Ishikawa (cell line): ENCODE measurements at regions not wholly inside any gene's neighbourhood (a gene's known extent, or its start where the extent isn't known, plus 50 kb on each side); places are given as distances from the start of the nearest gene placed in this dataset.

ENCODE experiments used
- CEBPB ChIP-seq: IDR thresholded peaks from 2 replicates; pipeline ENCODE4 v1.6.1; 2012
- CREB1 ChIP-seq: IDR thresholded peaks from 2 replicates; pipeline ENCODE4 v1.6.1; 2012; ENCODE audit warnings: low read depth
- EGR1 ChIP-seq: IDR thresholded peaks from 2 replicates; pipeline ENCODE4 v1.6.1; 2012
- EP300 ChIP-seq: IDR thresholded peaks from 2 replicates; pipeline ENCODE4 v1.6.1; 2012; ENCODE audit warnings: borderline replicate concordance
- FOXM1 ChIP-seq: IDR thresholded peaks from 2 replicates; pipeline ENCODE4 v1.6.1; 2012; ENCODE audit warnings: low read depth, borderline replicate concordance
- NFIC ChIP-seq: IDR thresholded peaks from 2 replicates; pipeline ENCODE4 v1.6.1; 2012
- RAD21 ChIP-seq: IDR thresholded peaks from 2 replicates; pipeline ENCODE4 v1.6.1; 2012; ENCODE audit warnings: low read depth
- TAF1 ChIP-seq: IDR thresholded peaks from 2 replicates; pipeline ENCODE4 v1.6.1; 2012; ENCODE audit warnings: low read depth, mild to moderate bottlenecking
- TCF12 ChIP-seq: IDR thresholded peaks from 2 replicates; pipeline ENCODE4 v1.6.1; 2012; ENCODE audit warnings: low read depth
- YY1 ChIP-seq: IDR thresholded peaks from 2 replicates; pipeline ENCODE4 v1.6.1; 2012; ENCODE audit warnings: low read depth
- TF ChIP-seq, protein P1 (sequence below): IDR thresholded peaks from 2 replicates; pipeline ENCODE4 v1.6.1; 2012
- TF ChIP-seq, protein P2 (sequence below): IDR thresholded peaks from 2 replicates; pipeline ENCODE4 v1.6.1; 2012; ENCODE audit warnings: low read depth, mild to moderate bottlenecking
- TF ChIP-seq, protein P3 (sequence below): IDR thresholded peaks from 2 replicates; pipeline ENCODE4 v1.6.1; 2012

DNA sequence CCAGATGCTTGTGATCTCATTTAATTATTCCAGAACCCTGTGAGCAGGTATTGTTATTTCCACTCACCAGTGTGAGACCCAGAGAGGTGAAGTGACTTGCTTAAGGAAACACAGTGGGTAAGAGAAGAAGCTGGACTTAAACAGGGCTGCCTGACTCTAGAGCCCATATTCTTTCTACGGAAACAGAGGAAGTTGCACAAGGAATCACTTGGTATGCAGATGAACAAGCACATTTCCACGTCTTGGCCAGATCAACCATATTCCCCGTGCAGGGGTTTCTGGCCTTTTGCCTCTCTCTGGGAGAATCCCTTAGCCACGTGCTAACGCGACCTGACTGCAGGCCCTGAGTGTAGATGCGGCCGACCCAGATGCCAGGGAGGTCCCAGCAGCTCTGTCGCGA is 195.5 kb upstream of the ATP6AP2 start:
- TF ChIP-seq YY1 = no peak
- TF ChIP-seq, protein P1, sequence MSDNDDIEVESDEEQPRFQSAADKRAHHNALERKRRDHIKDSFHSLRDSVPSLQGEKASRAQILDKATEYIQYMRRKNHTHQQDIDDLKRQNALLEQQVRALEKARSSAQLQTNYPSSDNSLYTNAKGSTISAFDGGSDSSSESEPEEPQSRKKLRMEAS = no peak
- TF ChIP-seq RAD21 = no peak
- no peak for TF ChIP-seq TAF1
- TF ChIP-seq, protein P2, sequence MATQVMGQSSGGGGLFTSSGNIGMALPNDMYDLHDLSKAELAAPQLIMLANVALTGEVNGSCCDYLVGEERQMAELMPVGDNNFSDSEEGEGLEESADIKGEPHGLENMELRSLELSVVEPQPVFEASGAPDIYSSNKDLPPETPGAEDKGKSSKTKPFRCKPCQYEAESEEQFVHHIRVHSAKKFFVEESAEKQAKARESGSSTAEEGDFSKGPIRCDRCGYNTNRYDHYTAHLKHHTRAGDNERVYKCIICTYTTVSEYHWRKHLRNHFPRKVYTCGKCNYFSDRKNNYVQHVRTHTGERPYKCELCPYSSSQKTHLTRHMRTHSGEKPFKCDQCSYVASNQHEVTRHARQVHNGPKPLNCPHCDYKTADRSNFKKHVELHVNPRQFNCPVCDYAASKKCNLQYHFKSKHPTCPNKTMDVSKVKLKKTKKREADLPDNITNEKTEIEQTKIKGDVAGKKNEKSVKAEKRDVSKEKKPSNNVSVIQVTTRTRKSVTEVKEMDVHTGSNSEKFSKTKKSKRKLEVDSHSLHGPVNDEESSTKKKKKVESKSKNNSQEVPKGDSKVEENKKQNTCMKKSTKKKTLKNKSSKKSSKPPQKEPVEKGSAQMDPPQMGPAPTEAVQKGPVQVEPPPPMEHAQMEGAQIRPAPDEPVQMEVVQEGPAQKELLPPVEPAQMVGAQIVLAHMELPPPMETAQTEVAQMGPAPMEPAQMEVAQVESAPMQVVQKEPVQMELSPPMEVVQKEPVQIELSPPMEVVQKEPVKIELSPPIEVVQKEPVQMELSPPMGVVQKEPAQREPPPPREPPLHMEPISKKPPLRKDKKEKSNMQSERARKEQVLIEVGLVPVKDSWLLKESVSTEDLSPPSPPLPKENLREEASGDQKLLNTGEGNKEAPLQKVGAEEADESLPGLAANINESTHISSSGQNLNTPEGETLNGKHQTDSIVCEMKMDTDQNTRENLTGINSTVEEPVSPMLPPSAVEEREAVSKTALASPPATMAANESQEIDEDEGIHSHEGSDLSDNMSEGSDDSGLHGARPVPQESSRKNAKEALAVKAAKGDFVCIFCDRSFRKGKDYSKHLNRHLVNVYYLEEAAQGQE = no peak
- TF ChIP-seq, protein P3, sequence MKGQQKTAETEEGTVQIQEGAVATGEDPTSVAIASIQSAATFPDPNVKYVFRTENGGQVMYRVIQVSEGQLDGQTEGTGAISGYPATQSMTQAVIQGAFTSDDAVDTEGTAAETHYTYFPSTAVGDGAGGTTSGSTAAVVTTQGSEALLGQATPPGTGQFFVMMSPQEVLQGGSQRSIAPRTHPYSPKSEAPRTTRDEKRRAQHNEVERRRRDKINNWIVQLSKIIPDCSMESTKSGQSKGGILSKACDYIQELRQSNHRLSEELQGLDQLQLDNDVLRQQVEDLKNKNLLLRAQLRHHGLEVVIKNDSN = no peak
- TF ChIP-seq EP300 = no peak
- TF ChIP-seq EGR1 = no peak
- TF ChIP-seq CREB1 = no peak
- TF ChIP-seq TCF12 = no peak
- no peak for TF ChIP-seq CEBPB
- TF ChIP-seq FOXM1 = no peak
- TF ChIP-seq NFIC = no peak
